A549 (cell line): ENCODE measurements at regions not wholly inside any gene's neighbourhood (a gene's known extent, or its start where the extent isn't known, plus 50 kb on each side); places are given as distances from the start of the nearest gene placed in this dataset.

ENCODE experiments used
- ATAC-seq, 2 experiments: fragments of 200-7000 bp in 1 of 2; fragments of >200 bp in 1 of 2; cut with Nextera tagmentation in 1 of 2; cut with Tn5 transposase in 1 of 2; 3 replicates each; pipeline versions ENCODE4 v1.8.0 to v1.9.1; 2018 to 2020; ENCODE audit warnings: mild to moderate bottlenecking in 1 of 2, moderate library complexity in 1 of 2
- CTCF ChIA-PET: fragments of 300-600 bp; sonication (Branson Sonifier 250); formaldehyde crosslinking; extraction: SDS; loops from one replicate; lab custom pipeline; 2021; ENCODE audit warnings: antibody characterized with exemption, inconsistent platforms; lab: Yijun Ruan, JAX
- POLR2A ChIA-PET: fragments of 350-600 bp; formaldehyde crosslinking; extraction: SDS; loops from one replicate; lab custom pipeline; 2021; ENCODE audit warnings: antibody characterized with exemption, inconsistent platforms; lab: Yijun Ruan, JAX
- DNase-seq, 2 experiments: peaks; one replicate each; pipeline versions ENCODE4 v3.0.0 to v3.0.0-alpha.2; 2011 to 2016; ENCODE audit warnings: low read depth in 1 of 2, low spot score in 1 of 2
- FAIRE-seq: peaks from 2 replicates; lab custom pipeline; 2011; peaks lifted over from hg19 to GRCh38; lab: Jason Lieb, UNC
- H3K27ac ChIP-seq, 2 experiments: fragments of >200 bp; sonication (Bioruptor Twin); formaldehyde crosslinking; 3 replicates each; pipeline ENCODE4 v1.5.1; 2016 to 2017
- H3K4me1 ChIP-seq: fragments of >200 bp; sonication (Bioruptor Twin); formaldehyde crosslinking; 3 replicates; pipeline ENCODE4 v1.6.1; 2016
- H3K4me2 ChIP-seq: fragments of >200 bp; sonication (Bioruptor Twin); formaldehyde crosslinking; 3 replicates; pipeline ENCODE4 v1.6.1; 2016
- H3K4me3 ChIP-seq: fragments of >200 bp; sonication (Bioruptor Twin); formaldehyde crosslinking; 3 replicates; pipeline ENCODE4 v1.5.1; 2016
- H3K9me3 ChIP-seq: fragments of >200 bp; sonication (Bioruptor Twin); formaldehyde crosslinking; 3 replicates; pipeline ENCODE4 v1.6.1; 2016
- CEBPB ChIP-seq, 2 experiments: fragments of >200 bp in 1 of 2; sonication (Bioruptor Twin) in 1 of 2; formaldehyde crosslinking in 1 of 2; IDR thresholded peaks; 2 replicates each; pipeline ENCODE4 v1.6.1; 2012 to 2016
- EP300 ChIP-seq, 2 experiments: fragments of >200 bp; sonication (Bioruptor Twin); formaldehyde crosslinking; IDR thresholded peaks; 2 replicates in 1 of 2; 3 replicates in 1 of 2; pipeline ENCODE4 v1.6.1; 2016 to 2017
- ESRRA ChIP-seq: fragments of 150-350 bp; IDR thresholded peaks from 2 replicates; pipeline ENCODE4 v1.6.1; 2014; ENCODE audit warnings: mild to moderate bottlenecking, low read length, borderline replicate concordance
- FOSB ChIP-seq: fragments of 250-450 bp; sonication (Bioruptor Pico); IDR thresholded peaks from 2 replicates; pipeline ENCODE4 v1.5.0; 2020; ENCODE audit warnings: mild to moderate bottlenecking, moderate library complexity
- HDAC2 ChIP-seq: fragments of 200-600 bp; sonication (generic); IDR thresholded peaks from 2 replicates; pipeline ENCODE4 v1.6.1; 2016
- JUNB ChIP-seq: fragments of >200 bp; sonication (Bioruptor Twin); formaldehyde crosslinking; IDR thresholded peaks from 2 replicates; pipeline ENCODE4 v1.6.1; 2016
- MAZ ChIP-seq: fragments of 150-350 bp; IDR thresholded peaks from 2 replicates; pipeline ENCODE4 v1.6.1; 2014; ENCODE audit warnings: antibody characterized with exemption, low read depth, low read length, borderline replicate concordance
- NFE2L2 ChIP-seq: fragments of 150-350 bp; conservative IDR thresholded peaks from 2 replicates; pipeline ENCODE4 v1.6.1; 2014; ENCODE audit warnings: low read length
- POLR2AphosphoS2 ChIP-seq: conservative IDR thresholded peaks from 2 replicates; pipeline ENCODE4 v1.6.1; 2012; ENCODE audit warnings: low read length, improper control_type of control experiment, inconsistent platforms
- RAD21 ChIP-seq, 2 experiments: fragments of >200 bp in 1 of 2; sonication (Bioruptor Twin) in 1 of 2; formaldehyde crosslinking in 1 of 2; IDR thresholded peaks in 1 of 2; conservative IDR thresholded peaks in 1 of 2; 2 replicates in 1 of 2; 3 replicates in 1 of 2; pipeline ENCODE4 v1.6.1; 2012 to 2018; ENCODE audit warnings: inconsistent platforms in 1 of 2
- RCOR1 ChIP-seq: fragments of 150-350 bp; IDR thresholded peaks from 2 replicates; pipeline ENCODE4 v1.6.1; 2014; ENCODE audit warnings: antibody characterized with exemption, low read length, low read depth
- RFX5 ChIP-seq: fragments of 450-650 bp; IDR thresholded peaks from 2 replicates; pipeline ENCODE4 v1.7.1; 2014; ENCODE audit warnings: antibody characterized with exemption, mild to moderate bottlenecking, moderate library complexity
- SMC3 ChIP-seq: fragments of >200 bp; sonication (Bioruptor Twin); formaldehyde crosslinking; IDR thresholded peaks from 3 replicates; pipeline ENCODE4 v1.6.1; 2018; ENCODE audit warnings: inconsistent platforms
- SREBF2 ChIP-seq: fragments of 450-650 bp; IDR thresholded peaks from 2 replicates; pipeline ENCODE4 v1.6.1; 2014; ENCODE audit warnings: mild to moderate bottlenecking, moderate library complexity
- TFCP2L1 ChIP-seq: fragments of 250-450 bp; sonication (Bioruptor Pico); IDR thresholded peaks from 2 replicates; pipeline ENCODE4 v1.5.0; 2021; ENCODE audit warnings: mild to moderate bottlenecking
- USF2 ChIP-seq: fragments of 450-650 bp; IDR thresholded peaks from 2 replicates; pipeline ENCODE4 v1.6.1; 2014; ENCODE audit warnings: antibody characterized with exemption
- WGBS: methylation state at CpG from one replicate; pipeline ENCODE4 v1.1.6; 2017; ENCODE audit errors: missing lambda C conversion rate; 5-methylcytosine and 5-hydroxymethylcytosine counted together
- TF ChIP-seq, protein P1 (sequence below): fragments of 200-600 bp; sonication (generic); IDR thresholded peaks from 2 replicates; pipeline ENCODE4 v1.6.1; 2016; ENCODE audit warnings: antibody characterized with exemption, mild to moderate bottlenecking, moderate library complexity
- TF ChIP-seq, protein P2 (sequence below): fragments of >200 bp; sonication (Bioruptor Twin); formaldehyde crosslinking; IDR thresholded peaks from 3 replicates; pipeline ENCODE4 v1.6.1; 2016
- TF ChIP-seq, protein P3 (sequence below): IDR thresholded peaks from 2 replicates; pipeline ENCODE4 v1.6.1; 2012

- TF ChIP-seq, protein P1, sequence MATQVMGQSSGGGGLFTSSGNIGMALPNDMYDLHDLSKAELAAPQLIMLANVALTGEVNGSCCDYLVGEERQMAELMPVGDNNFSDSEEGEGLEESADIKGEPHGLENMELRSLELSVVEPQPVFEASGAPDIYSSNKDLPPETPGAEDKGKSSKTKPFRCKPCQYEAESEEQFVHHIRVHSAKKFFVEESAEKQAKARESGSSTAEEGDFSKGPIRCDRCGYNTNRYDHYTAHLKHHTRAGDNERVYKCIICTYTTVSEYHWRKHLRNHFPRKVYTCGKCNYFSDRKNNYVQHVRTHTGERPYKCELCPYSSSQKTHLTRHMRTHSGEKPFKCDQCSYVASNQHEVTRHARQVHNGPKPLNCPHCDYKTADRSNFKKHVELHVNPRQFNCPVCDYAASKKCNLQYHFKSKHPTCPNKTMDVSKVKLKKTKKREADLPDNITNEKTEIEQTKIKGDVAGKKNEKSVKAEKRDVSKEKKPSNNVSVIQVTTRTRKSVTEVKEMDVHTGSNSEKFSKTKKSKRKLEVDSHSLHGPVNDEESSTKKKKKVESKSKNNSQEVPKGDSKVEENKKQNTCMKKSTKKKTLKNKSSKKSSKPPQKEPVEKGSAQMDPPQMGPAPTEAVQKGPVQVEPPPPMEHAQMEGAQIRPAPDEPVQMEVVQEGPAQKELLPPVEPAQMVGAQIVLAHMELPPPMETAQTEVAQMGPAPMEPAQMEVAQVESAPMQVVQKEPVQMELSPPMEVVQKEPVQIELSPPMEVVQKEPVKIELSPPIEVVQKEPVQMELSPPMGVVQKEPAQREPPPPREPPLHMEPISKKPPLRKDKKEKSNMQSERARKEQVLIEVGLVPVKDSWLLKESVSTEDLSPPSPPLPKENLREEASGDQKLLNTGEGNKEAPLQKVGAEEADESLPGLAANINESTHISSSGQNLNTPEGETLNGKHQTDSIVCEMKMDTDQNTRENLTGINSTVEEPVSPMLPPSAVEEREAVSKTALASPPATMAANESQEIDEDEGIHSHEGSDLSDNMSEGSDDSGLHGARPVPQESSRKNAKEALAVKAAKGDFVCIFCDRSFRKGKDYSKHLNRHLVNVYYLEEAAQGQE: no peak
- TF ChIP-seq RFX5 (no peak), RAD21 (conservative IDR thresholded peaks at IDR 0.05 in 1 of 2, IDR thresholded peaks at IDR 0.05 in 1 of 2) (no peak), POLR2AphosphoS2 (no peak), ESRRA (no peak)
- TF ChIP-seq, protein P2, sequence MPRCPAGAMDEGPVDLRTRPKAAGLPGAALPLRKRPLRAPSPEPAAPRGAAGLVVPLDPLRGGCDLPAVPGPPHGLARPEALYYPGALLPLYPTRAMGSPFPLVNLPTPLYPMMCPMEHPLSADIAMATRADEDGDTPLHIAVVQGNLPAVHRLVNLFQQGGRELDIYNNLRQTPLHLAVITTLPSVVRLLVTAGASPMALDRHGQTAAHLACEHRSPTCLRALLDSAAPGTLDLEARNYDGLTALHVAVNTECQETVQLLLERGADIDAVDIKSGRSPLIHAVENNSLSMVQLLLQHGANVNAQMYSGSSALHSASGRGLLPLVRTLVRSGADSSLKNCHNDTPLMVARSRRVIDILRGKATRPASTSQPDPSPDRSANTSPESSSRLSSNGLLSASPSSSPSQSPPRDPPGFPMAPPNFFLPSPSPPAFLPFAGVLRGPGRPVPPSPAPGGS: no peak
Measured at GRCh38 chr20:48100483-48100882, 315.2 kb upstream of the SULF2 start (continued).

DNA sequence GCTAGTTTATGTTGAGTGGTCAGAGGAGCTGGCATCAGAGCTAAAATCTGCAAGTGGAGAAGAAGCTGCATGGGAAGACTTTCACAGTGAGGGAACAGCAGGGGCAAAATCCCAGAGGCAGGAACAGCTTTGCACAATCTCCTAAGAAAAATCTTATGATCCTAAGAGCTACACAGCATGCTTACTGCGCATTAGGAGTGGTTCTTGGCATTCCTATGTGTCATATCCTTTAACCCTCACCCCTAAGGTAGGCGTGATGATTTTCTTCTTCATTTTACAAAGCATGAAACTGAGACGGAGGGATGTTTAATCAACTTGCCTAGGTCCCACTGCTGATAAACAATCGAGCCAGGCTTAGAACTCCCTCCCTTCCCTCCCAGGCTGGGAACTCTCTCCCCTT lies 313.6 kb upstream of the SULF2 start:
- Histone ChIP-seq H3K27ac (no peak overlapping the region), H3K4me1 (no peaks in the 10 kb centered on the region), H3K4me2 (no peak overlapping the region), H3K4me3 (no peak overlapping the region), H3K9me3 (peaks cover 2% of the 10 kb centered on the region; the same call in 1 of the 3 replicates)
- ATAC-seq (no peak), DNase-seq (no peak), FAIRE-seq (no peak)
- WGBS: 27% methylated on average over 4 of the region's 4 CpGs
- POLR2A ChIA-PET: no interaction called here
- CTCF ChIA-PET: interaction anchor here (0.9 to 1.4 kb wide), 3 partner anchors 19 to 522 kb away, joined by 3 to 4 read pairs (median 3); no protein-coding TSS in a partner anchor
- TF ChIP-seq, protein P3, sequence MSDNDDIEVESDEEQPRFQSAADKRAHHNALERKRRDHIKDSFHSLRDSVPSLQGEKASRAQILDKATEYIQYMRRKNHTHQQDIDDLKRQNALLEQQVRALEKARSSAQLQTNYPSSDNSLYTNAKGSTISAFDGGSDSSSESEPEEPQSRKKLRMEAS: no peak
- TF ChIP-seq HDAC2 (no peak), RFX5 (no peak), TFCP2L1 (CRISPR knock-in tag) (no peak), SMC3 (no peak), NFE2L2 (no peak), RCOR1 (no peak), CEBPB (IDR thresholded peaks at IDR 0.05) (no peak), SREBF2 (no peak), FOSB (CRISPR knock-in tag) (no peak), EP300 (IDR thresholded peaks at IDR 0.05) (no peak), MAZ (no peak)

- DNase-seq: no peak
Measured at GRCh38 chr20:48098099-48098498, 312.8 kb upstream of the SULF2 start.

More at GRCh38 chr20:48098099-48098498, 312.8 kb upstream of the SULF2 start:
- no peak overlapping the region for H3K27ac ChIP-seq
- POLR2A ChIA-PET: no interaction called here
- H3K4me2 ChIP-seq: no peak overlapping the region
- 15% methylated on average over 2 of the region's 2 CpGs for WGBS
- TF ChIP-seq USF2 (peak; percentile 60), JUNB (no peak)
- CTCF ChIA-PET: interaction anchor here (1.4 kb wide), 2 partner anchors 18 to 203 kb away, joined by 3 to 4 read pairs; no protein-coding TSS in a partner anchor
- no peak for FAIRE-seq
- ATAC-seq: peak; percentile 65 to 69; a peak in 3 of 6 replicates
- peaks cover 3% of the 10 kb centered on the region; the same call in 1 of the 3 replicates for H3K9me3 ChIP-seq
- no peaks in the 10 kb centered on the region for H3K4me1 ChIP-seq
- no peak overlapping the region for H3K4me3 ChIP-seq
